Activated naive CD8-positive, alpha-beta T cell treated with anti-CD3 and anti-CD28 coated beads, Interleukin-2, amount 50 U/mL, for 16 hours (primary cell): ENCODE measurements at regions not wholly inside any gene's neighbourhood (a gene's known extent, or its start where the extent isn't known, plus 50 kb on each side); places are given as distances from the start of the nearest gene placed in this dataset.

Experiments used
- DNase-seq: peaks from one replicate; pipeline ENCODE4 v3.0.0-alpha.2; 2020; ENCODE audit warnings: low read depth, low spot score

- no peak for DNase-seq
These were observed 666.7 kb downstream of the BCL11A start for GRCh38 chr2:59886759-59887158.

GRCh38 chr2:59885541-59885940 lies 667.9 kb downstream of the BCL11A start:
- no peak for DNase-seq

DNA sequence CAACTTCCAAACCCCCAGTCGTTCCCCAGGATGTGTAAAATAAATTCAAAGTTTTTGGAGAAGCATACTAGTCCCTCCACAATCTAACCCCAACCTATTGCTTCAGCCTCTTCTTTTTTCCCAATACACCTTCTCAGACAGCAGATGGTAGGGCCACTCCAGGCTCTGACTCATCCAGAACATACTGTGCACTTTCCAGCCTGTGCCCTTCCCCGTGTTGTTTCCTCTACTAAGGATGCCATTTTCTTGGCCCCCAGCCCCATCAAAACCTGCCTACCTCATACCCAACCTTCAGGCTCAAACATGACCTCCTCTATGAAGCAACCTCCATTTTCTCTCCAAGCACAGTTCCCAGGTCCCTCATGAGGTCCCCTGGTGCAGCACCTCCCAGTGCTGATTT lies 669.3 kb downstream of the BCL11A start:
- DNase-seq: no peak

GRCh38 chr2:59882822-59883221 lies 670.6 kb downstream of the BCL11A start:
- DNase-seq: no peak

DNA sequence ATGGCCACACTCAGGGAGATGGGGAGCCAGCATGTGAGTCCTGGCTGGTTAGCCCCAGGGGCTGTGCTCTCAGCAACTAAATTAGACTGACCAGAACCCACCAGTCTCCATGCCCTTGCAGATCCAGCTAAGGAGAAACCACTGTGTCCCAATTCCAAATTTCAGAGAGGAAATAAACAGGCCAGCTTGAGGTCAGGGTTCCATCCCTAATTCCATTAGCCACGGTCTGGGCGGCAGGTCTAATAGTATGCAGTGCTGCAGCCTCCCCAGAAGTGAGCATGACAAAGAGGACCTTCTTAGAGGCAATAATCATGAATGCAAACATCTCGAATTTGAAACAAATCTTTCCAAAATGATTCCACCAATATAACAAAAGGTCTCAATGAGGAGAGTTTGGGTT lies 671.2 kb downstream of the BCL11A start:
- no peak for DNase-seq

GRCh38 chr2:59881218-59881617 lies 672.2 kb downstream of the BCL11A start:
- DNase-seq: no peak

DNA sequence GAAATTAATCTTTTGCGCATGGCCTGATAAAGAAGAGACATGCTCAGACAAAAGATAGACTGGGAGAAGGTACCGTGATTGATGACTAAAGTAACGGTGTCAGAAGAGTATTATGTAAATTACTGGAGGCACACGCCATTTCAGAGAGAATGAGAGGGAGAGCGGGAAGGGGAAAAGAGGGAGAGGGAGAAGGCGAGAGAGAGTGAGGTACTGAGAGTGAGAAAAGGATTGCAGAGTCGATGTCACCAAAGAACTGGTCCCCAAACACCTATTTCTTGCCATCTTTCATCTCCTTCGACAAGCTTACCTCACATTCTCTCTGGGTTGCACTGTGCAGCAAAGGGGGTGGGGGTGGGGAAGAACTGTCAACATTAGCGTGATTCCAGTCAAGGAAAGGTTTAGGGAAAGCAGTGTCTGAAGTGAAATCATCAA lies 673.7 kb downstream of the BCL11A start:
- no peak for DNase-seq

- no peak for DNase-seq
These were observed 677.6 kb downstream of the BCL11A start for GRCh38 chr2:59875836-59876235.

DNA sequence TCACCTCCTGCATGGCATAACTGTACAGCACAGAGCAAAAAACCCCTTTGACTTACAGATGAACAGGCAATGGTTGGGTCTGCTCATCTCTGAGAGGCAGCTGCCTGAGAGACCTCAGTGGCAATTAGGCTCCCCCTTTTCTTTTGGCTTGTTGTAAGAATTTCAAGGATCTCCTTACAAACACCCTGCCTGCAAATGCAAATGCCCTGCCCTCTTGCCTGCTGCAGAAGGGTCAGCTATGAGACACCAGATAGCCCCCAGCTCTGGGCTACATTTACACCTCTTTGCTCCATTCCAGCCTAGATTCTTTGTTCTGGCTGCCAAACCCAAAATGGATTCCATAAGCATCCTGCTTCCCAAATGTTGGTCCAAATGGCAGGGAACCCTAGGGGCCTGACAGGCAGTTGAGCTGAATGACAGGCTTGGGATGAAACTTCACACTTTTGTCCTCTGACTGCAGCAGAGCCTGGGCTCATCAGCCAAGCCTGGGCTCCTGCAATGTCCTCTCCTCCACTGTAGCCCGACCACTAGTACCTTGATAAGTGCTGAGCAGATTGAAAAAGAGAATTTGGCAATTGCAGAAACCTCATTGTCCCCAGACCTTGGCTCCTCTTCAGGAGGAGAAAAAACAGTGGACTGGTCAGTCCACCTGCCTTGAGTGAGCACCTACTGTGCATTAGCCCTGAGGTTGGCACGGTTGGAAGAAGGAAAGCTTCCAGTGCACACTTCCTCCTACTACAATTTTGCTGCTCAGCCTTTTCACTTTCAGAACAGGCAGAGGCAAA lies 678.3 kb downstream of the BCL11A start:
- DNase-seq: no peak

- DNase-seq: no peak
These were observed 679.1 kb downstream of the BCL11A start for GRCh38 chr2:59874361-59874760.

DNA sequence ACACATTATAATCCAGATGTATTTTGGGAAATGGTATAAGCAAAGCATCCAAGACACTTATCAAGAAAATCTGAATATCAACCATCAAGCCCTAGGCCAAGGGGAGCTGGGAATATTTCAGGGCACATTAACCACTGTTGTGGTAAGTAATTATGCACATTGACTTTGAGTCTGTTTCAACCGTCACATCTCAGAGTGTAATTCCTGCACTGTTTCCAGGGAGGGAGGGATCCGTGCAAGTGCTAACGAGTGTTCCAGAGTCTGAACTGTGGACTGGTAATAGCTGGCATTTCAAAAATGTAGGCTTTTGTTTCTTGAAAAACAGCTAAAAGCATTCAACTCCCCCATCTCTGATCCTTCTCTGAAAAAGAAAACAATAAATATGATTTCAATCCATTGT lies 681.6 kb downstream of the BCL11A start:
- no peak for DNase-seq

GRCh38 chr2:59868981-59869380 lies 684.5 kb downstream of the BCL11A start:
- DNase-seq: no peak

DNA sequence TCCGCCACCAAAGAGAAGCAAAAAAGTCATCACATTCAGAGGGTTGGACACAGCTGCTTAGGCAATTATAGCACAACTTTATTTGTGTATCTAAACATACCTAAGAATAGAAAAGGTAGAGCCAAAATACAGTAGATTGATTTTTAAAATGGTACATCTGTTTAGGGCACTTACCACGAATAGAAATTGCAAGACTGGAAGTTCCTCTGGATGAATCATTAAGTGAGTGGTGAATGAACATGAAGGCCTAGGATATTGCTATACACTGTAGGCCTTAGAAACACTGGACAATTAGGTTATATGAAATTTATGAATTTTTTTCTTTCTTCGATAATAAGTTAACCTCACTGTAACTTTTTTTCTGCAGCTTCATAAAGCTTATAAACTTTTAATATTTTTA lies 687.0 kb downstream of the BCL11A start:
- DNase-seq: no peak

- DNase-seq: no peak
These were observed 694.9 kb downstream of the BCL11A start for GRCh38 chr2:59858540-59858939.

GRCh38 chr2:59857109-59857508 lies 696.3 kb downstream of the BCL11A start:
- DNase-seq: no peak

GRCh38 chr2:59856391-59856790 lies 697.1 kb downstream of the BCL11A start:
- no peak for DNase-seq

GRCh38 chr2:59853032-59853431 lies 700.4 kb downstream of the BCL11A start:
- DNase-seq: no peak

- no peak for DNase-seq
These were observed 701.5 kb downstream of the BCL11A start for GRCh38 chr2:59851836-59852475.

- DNase-seq: no peak
These were observed 702.9 kb downstream of the BCL11A start for GRCh38 chr2:59850554-59850953.

DNA sequence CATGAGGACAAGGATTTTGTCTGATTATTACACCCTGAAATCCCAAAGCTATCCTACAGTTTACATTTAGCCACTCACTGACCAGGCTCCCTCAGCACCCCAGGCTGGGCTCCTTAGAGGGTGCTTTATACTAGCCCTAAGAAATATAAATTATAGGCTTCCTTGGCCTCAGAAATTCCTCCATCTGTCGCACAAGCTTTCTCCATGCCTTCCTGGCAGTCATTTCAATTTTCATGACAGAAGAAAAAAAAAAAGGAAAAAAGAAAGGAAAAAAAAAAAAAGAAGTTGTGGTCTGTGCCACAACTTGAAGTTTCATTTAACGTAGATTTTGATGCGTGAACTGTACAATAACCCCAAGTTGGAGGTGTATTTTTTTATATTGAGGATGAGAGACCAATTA lies 719.5 kb downstream of the BCL11A start:
- DNase-seq: no peak

GRCh38 chr2:59830601-59831000 lies 722.9 kb downstream of the BCL11A start:
- no peak for DNase-seq

DNA sequence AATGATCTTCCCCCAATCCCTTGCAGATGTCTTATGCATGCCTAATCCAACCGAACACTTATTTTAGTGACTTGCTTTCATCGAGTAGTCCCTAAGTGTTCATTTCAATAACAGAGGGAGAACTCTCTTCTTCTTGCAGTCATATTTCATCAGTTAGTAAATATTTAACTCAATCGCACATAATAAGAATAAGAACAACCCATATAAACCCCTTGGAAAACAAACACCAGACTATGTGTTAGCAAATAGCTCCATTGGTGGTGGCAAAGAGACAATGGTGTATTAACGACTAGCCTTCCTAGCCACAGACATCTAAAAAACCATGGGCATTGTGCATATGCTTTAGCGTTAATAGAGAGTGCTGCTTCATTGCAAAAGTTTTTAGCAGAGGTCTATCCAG lies 725.8 kb downstream of the BCL11A start:
- no peak for DNase-seq

GRCh38 chr2:59826177-59826576 lies 727.3 kb downstream of the BCL11A start:
- DNase-seq: no peak
